ENCODE measurements at regions not wholly inside any gene's neighbourhood (a gene's known extent, or its start where the extent isn't known, plus 50 kb on each side); places are given as distances from the start of the nearest gene placed in this dataset.
"Not testable (repeated sequence)": the region's sequence is repeated elsewhere in the genome, so short reads cannot be mapped to it uniquely, and the experiment has no call there.

GRCh38 chr10:55163388-55163979 is 362.5 kb upstream of the PCDH15 start:
- FAIRE-seq: no peak
- DNase-seq (ENCODE audit: insufficient read length, low spot score): no peak
- TF ChIP-seq POLR2A (IDR thresholded peaks at IDR 0.05; ENCODE audit: low read depth, low read length) (no peak), SPI1 (IDR thresholded peaks at IDR 0.05; ENCODE audit: low read depth, low read length) (no peak), POU2F2 (IDR thresholded peaks at IDR 0.05; ENCODE audit: low read depth, low read length) (no peak), POLR2AphosphoS5 (IDR thresholded peaks at IDR 0.05; ENCODE audit: low read depth, low read length) (no peak), PAX5 (IDR thresholded peaks at IDR 0.05; ENCODE audit: insufficient read depth, low read length, severe bottlenecking) (no peak), TAF1 (IDR thresholded peaks at IDR 0.05; ENCODE audit: low read depth, low read length) (no peak)

- FAIRE-seq; DNase-seq (ENCODE audit: insufficient read length, low spot score): not testable (repeated sequence)
These were observed 361.3 kb upstream of the PCDH15 start for GRCh38 chr10:55162321-55162720.

GRCh38 chr10:55160655-55161283 is 359.7 kb upstream of the PCDH15 start:
- DNase-seq (ENCODE audit: insufficient read length, low spot score) (no peak), FAIRE-seq (no peak)
- TF ChIP-seq POLR2AphosphoS5 (IDR thresholded peaks at IDR 0.05; ENCODE audit: low read depth, low read length) (no peak), PAX5 (IDR thresholded peaks at IDR 0.05; ENCODE audit: insufficient read depth, low read length, severe bottlenecking) (no peak), SPI1 (IDR thresholded peaks at IDR 0.05; ENCODE audit: low read depth, low read length) (no peak), POU2F2 (IDR thresholded peaks at IDR 0.05; ENCODE audit: low read depth, low read length) (no peak), POLR2A (IDR thresholded peaks at IDR 0.05; ENCODE audit: low read depth, low read length) (no peak), TAF1 (IDR thresholded peaks at IDR 0.05; ENCODE audit: low read depth, low read length) (no peak)

GRCh38 chr10:55158633-55159032 is 357.6 kb upstream of the PCDH15 start:
- no peak for TF ChIP-seq POLR2A (IDR thresholded peaks at IDR 0.05; ENCODE audit: low read depth, low read length)
- no peak for TF ChIP-seq SPI1 (IDR thresholded peaks at IDR 0.05; ENCODE audit: low read depth, low read length)
- TF ChIP-seq TAF1 (IDR thresholded peaks at IDR 0.05; ENCODE audit: low read depth, low read length): no peak
- TF ChIP-seq POU2F2 (IDR thresholded peaks at IDR 0.05; ENCODE audit: low read depth, low read length): no peak
- no peak for TF ChIP-seq POLR2AphosphoS5 (IDR thresholded peaks at IDR 0.05; ENCODE audit: low read depth, low read length)
- no peak for TF ChIP-seq PAX5 (IDR thresholded peaks at IDR 0.05; ENCODE audit: insufficient read depth, low read length, severe bottlenecking)
- no peak for FAIRE-seq
- no peak for DNase-seq (ENCODE audit: insufficient read length, low spot score)

- no peak for FAIRE-seq
- no peak for TF ChIP-seq PAX5 (IDR thresholded peaks at IDR 0.05; ENCODE audit: insufficient read depth, low read length, severe bottlenecking)
- DNase-seq (ENCODE audit: insufficient read length, low spot score): no peak
These were observed 345.0 kb upstream of the PCDH15 start for GRCh38 chr10:55146032-55146431.

- FAIRE-seq (no peak), DNase-seq (ENCODE audit: insufficient read length, low spot score) (no peak)
- TF ChIP-seq TAF1 (IDR thresholded peaks at IDR 0.05; ENCODE audit: low read depth, low read length) (no peak), POU2F2 (IDR thresholded peaks at IDR 0.05; ENCODE audit: low read depth, low read length) (no peak), POLR2AphosphoS5 (IDR thresholded peaks at IDR 0.05; ENCODE audit: low read depth, low read length) (no peak), SPI1 (IDR thresholded peaks at IDR 0.05; ENCODE audit: low read depth, low read length) (no peak), PAX5 (IDR thresholded peaks at IDR 0.05; ENCODE audit: insufficient read depth, low read length, severe bottlenecking) (no peak), POLR2A (IDR thresholded peaks at IDR 0.05; ENCODE audit: low read depth, low read length) (no peak)
These were observed 343.0 kb upstream of the PCDH15 start for GRCh38 chr10:55144001-55144400.

GRCh38 chr10:55141892-55142291 is 340.9 kb upstream of the PCDH15 start:
- FAIRE-seq (no peak), DNase-seq (ENCODE audit: insufficient read length, low spot score) (no peak)

GRCh38 chr10:55137063-55137462 is 336.0 kb upstream of the PCDH15 start:
- no peak for FAIRE-seq
- TF ChIP-seq SPI1 (IDR thresholded peaks at IDR 0.05; ENCODE audit: low read depth, low read length) (no peak), POU2F2 (IDR thresholded peaks at IDR 0.05; ENCODE audit: low read depth, low read length) (no peak), PAX5 (IDR thresholded peaks at IDR 0.05; ENCODE audit: insufficient read depth, low read length, severe bottlenecking) (no peak), TAF1 (IDR thresholded peaks at IDR 0.05; ENCODE audit: low read depth, low read length) (no peak), POLR2A (IDR thresholded peaks at IDR 0.05; ENCODE audit: low read depth, low read length) (no peak), POLR2AphosphoS5 (IDR thresholded peaks at IDR 0.05; ENCODE audit: low read depth, low read length) (no peak)

More at GRCh38 chr10:55141892-55142291, 340.9 kb upstream of the PCDH15 start:
- no peak for TF ChIP-seq POLR2A (IDR thresholded peaks at IDR 0.05; ENCODE audit: low read depth, low read length)
- no peak for TF ChIP-seq PAX5 (IDR thresholded peaks at IDR 0.05; ENCODE audit: insufficient read depth, low read length, severe bottlenecking)
- no peak for TF ChIP-seq POLR2AphosphoS5 (IDR thresholded peaks at IDR 0.05; ENCODE audit: low read depth, low read length)
- no peak for TF ChIP-seq TAF1 (IDR thresholded peaks at IDR 0.05; ENCODE audit: low read depth, low read length)
- TF ChIP-seq SPI1 (IDR thresholded peaks at IDR 0.05; ENCODE audit: low read depth, low read length): no peak
- no peak for TF ChIP-seq POU2F2 (IDR thresholded peaks at IDR 0.05; ENCODE audit: low read depth, low read length)

GRCh38 chr10:55104738-55105137 is 303.7 kb upstream of the PCDH15 start:
- TF ChIP-seq PAX5 (IDR thresholded peaks at IDR 0.05; ENCODE audit: insufficient read depth, low read length, severe bottlenecking) (no peak), POU2F2 (IDR thresholded peaks at IDR 0.05; ENCODE audit: low read depth, low read length) (no peak), TAF1 (IDR thresholded peaks at IDR 0.05; ENCODE audit: low read depth, low read length) (no peak), SPI1 (IDR thresholded peaks at IDR 0.05; ENCODE audit: low read depth, low read length) (no peak), POLR2A (IDR thresholded peaks at IDR 0.05; ENCODE audit: low read depth, low read length) (no peak), POLR2AphosphoS5 (IDR thresholded peaks at IDR 0.05; ENCODE audit: low read depth, low read length) (no peak)
- no peak for DNase-seq (ENCODE audit: insufficient read length, low spot score)
- no peak for FAIRE-seq

More at GRCh38 chr10:55137063-55137462, 336.0 kb upstream of the PCDH15 start:
- DNase-seq (ENCODE audit: insufficient read length, low spot score): no peak

GRCh38 chr10:55098452-55098851 is 297.4 kb upstream of the PCDH15 start:
- DNase-seq (ENCODE audit: insufficient read length, low spot score): no peak
- FAIRE-seq: no peak
- TF ChIP-seq POLR2A (IDR thresholded peaks at IDR 0.05; ENCODE audit: low read depth, low read length) (no peak), TAF1 (IDR thresholded peaks at IDR 0.05; ENCODE audit: low read depth, low read length) (no peak)
